ENCODE measurements at regions not wholly inside any gene's neighbourhood (a gene's known extent, or its start where the extent isn't known, plus 50 kb on each side); places are given as distances from the start of the nearest gene placed in this dataset.
"Not testable (repeated sequence)": the region's sequence is repeated elsewhere in the genome, so short reads cannot be mapped to it uniquely, and the experiment has no call there.

GRCh38 chr7:16098058-16098457 is 323.3 kb downstream of the CRPPA start:
- DNase-seq (ENCODE audit: low read depth in 4 of 4, low spot score in 1 of 4) = no peak

GRCh38 chr7:16095171-16095950 is 326.0 kb downstream of the CRPPA start:
- DNase-seq (ENCODE audit: low read depth in 4 of 4, low spot score in 1 of 4) = no peak

GRCh38 chr7:16094651-16095050 is 326.7 kb downstream of the CRPPA start:
- DNase-seq (ENCODE audit: low read depth in 4 of 4, low spot score in 1 of 4) = no peak

- DNase-seq (ENCODE audit: low read depth in 4 of 4, low spot score in 1 of 4) = no peak
These were observed 328.6 kb downstream of the CRPPA start for GRCh38 chr7:16092711-16093110.

GRCh38 chr7:16091701-16092310 is 329.5 kb downstream of the CRPPA start:
- DNase-seq (ENCODE audit: low read depth in 4 of 4, low spot score in 1 of 4) = no peak

GRCh38 chr7:16089801-16090200 is 331.5 kb downstream of the CRPPA start:
- no peak for DNase-seq (ENCODE audit: low read depth in 4 of 4, low spot score in 1 of 4)

GRCh38 chr7:16089191-16089590 is 332.1 kb downstream of the CRPPA start:
- no peak for DNase-seq (ENCODE audit: low read depth in 4 of 4, low spot score in 1 of 4)

- no peak for DNase-seq (ENCODE audit: low read depth in 4 of 4, low spot score in 1 of 4)
These were observed 334.6 kb downstream of the CRPPA start for GRCh38 chr7:16086743-16087142.

- not testable (repeated sequence) for DNase-seq (ENCODE audit: low read depth in 4 of 4, low spot score in 1 of 4)
These were observed 335.6 kb downstream of the CRPPA start for GRCh38 chr7:16085780-16086179.

GRCh38 chr7:16084875-16085274 is 336.5 kb downstream of the CRPPA start:
- no peak for DNase-seq (ENCODE audit: low read depth in 4 of 4, low spot score in 1 of 4)

- no peak for DNase-seq (ENCODE audit: low read depth in 4 of 4, low spot score in 1 of 4)
These were observed 337.0 kb downstream of the CRPPA start for GRCh38 chr7:16084370-16084769.

- no peak for DNase-seq (ENCODE audit: low read depth in 4 of 4, low spot score in 1 of 4)
These were observed 337.4 kb downstream of the CRPPA start for GRCh38 chr7:16083931-16084330.

- no peak for DNase-seq (ENCODE audit: low read depth in 4 of 4, low spot score in 1 of 4)
These were observed 341.2 kb downstream of the CRPPA start for GRCh38 chr7:16080131-16080530.

- no peak for DNase-seq (ENCODE audit: low read depth in 4 of 4, low spot score in 1 of 4)
These were observed 341.6 kb downstream of the CRPPA start for GRCh38 chr7:16079723-16080122.

GRCh38 chr7:16078076-16078952 is 343.0 kb downstream of the CRPPA start:
- DNase-seq (ENCODE audit: low read depth in 4 of 4, low spot score in 1 of 4) = no peak

- DNase-seq (ENCODE audit: low read depth in 4 of 4, low spot score in 1 of 4) = no peak
These were observed 350.0 kb downstream of the CRPPA start for GRCh38 chr7:16071246-16071857.

- DNase-seq (ENCODE audit: low read depth in 4 of 4, low spot score in 1 of 4) = no peak
These were observed 350.5 kb downstream of the CRPPA start for GRCh38 chr7:16070806-16071205.

GRCh38 chr7:16069998-16070397 is 351.3 kb downstream of the CRPPA start:
- DNase-seq (ENCODE audit: low read depth in 4 of 4, low spot score in 1 of 4) = no peak

GRCh38 chr7:16068183-16068582 is 353.2 kb downstream of the CRPPA start:
- no peak for DNase-seq (ENCODE audit: low read depth in 4 of 4, low spot score in 1 of 4)

- no peak for DNase-seq (ENCODE audit: low read depth in 4 of 4, low spot score in 1 of 4)
These were observed 353.6 kb downstream of the CRPPA start for GRCh38 chr7:16067711-16068110.

- DNase-seq (ENCODE audit: low read depth in 4 of 4, low spot score in 1 of 4) = no peak
These were observed 354.4 kb downstream of the CRPPA start for GRCh38 chr7:16066805-16067459.
